Lung (tissue), 11 donors: ENCODE measurements at regions not wholly inside any gene's neighbourhood (a gene's known extent, or its start where the extent isn't known, plus 50 kb on each side); places are given as distances from the start of the nearest gene placed in this dataset.

Experiments used
- ATAC-seq: fragments of 200-7000 bp; cut with Tn5 transposase; one replicate; pipeline ENCODE4 v1.9.1; 2020; ENCODE audit warnings: moderate number of reproducible peaks; ENCODE audit not compliant: insufficient read depth, low FRiP score
- DNase-seq, 3 donors: peaks; one replicate each; pipeline ENCODE4 v3.0.0-alpha.2; 2013 to 2017
- H3K27ac ChIP-seq, 2 donors: one replicate each; pipeline ENCODE4 v1.5.1; 2013; ENCODE audit warnings: mild to moderate bottlenecking in 2 of 2, moderate library complexity in 2 of 2, control low read depth in 1 of 2, inconsistent platforms in 1 of 2, low read depth in 1 of 2, low read length in 1 of 2
- H3K27me3 ChIP-seq, 3 donors: one replicate each; pipeline ENCODE4 v1.5.1; 2013; ENCODE audit warnings: low read length in 2 of 3; ENCODE audit not compliant: control insufficient read depth in 3 of 3, insufficient read depth in 3 of 3
- H3K36me3 ChIP-seq, 4 donors: one replicate each; pipeline ENCODE4 v1.5.1; 2013; ENCODE audit warnings: low read length in 4 of 4, mild to moderate bottlenecking in 1 of 4, moderate library complexity in 1 of 4; ENCODE audit not compliant: control insufficient read depth in 4 of 4, insufficient read depth in 4 of 4
- H3K4me1 ChIP-seq, 5 donors: one replicate each; pipeline ENCODE4 v1.5.1; 2013; ENCODE audit warnings: low read length in 5 of 5, mild to moderate bottlenecking in 2 of 5, moderate library complexity in 1 of 5; ENCODE audit not compliant: control insufficient read depth in 5 of 5, insufficient read depth in 5 of 5
- H3K4me3 ChIP-seq: one replicate; pipeline ENCODE4 v1.5.1; 2013; ENCODE audit warnings: mild to moderate bottlenecking, control low read depth, moderate library complexity
- H3K9ac ChIP-seq, 2 donors: one replicate each; pipeline ENCODE4 v1.5.1; 2013; ENCODE audit warnings: low read length in 2 of 2, control low read depth in 1 of 2; ENCODE audit not compliant: insufficient read depth in 1 of 2
- H3K9me3 ChIP-seq, 4 donors: one replicate each; pipeline ENCODE4 v1.5.1; 2013; ENCODE audit warnings: low read length in 3 of 4, mild to moderate bottlenecking in 1 of 4, moderate library complexity in 1 of 4; ENCODE audit not compliant: control insufficient read depth in 4 of 4, insufficient read depth in 3 of 4
- WGBS, 2 donors: extraction: QIAGEN DNeasy Blood & Tissue Kit; methylation state at CpG; one replicate each; pipeline ENCODE4 v1.1.7; 2013; 5-methylcytosine and 5-hydroxymethylcytosine counted together
- TF ChIP-seq, protein P1 (sequence below): IDR thresholded peaks from 2 replicates; pipeline ENCODE4 v1.5.1; 2012; ENCODE audit warnings: mild to moderate bottlenecking; ENCODE audit errors: control extremely low read depth, extremely low read depth
- donor health status: control.
- donor health status: control.
- donor health status: Bipolar disorder and iron deficiency.
- donor health status: healthy.
- donor health status: DM: yes; HTN: yes; CAD: no.

DNA sequence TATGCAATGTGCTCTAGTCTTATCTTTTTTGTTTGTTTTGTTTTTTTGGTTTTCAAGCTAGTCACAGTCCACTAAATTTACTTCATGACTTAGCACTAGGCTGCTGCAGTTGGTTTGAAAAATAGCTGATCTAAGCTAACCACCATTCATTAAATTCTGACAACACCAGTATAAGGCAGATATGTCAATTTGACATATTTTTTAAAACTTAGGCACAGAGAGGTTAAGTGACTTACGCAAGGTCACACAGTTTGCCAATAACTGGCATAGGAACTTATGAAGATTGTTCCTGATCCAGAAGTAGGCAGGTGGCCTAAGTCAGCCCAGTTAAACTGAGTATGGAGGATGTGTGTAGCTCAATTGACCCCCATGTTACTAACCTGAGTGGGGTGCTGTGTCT is 377.3 kb upstream of the NFE2L3 start:
- DNase-seq (no peak), ATAC-seq (no peak)
- Histone ChIP-seq H3K9me3 (no peaks in the 10 kb centered on the region), H3K4me3 (no peak overlapping the region), H3K4me1 (no peaks in the 10 kb centered on the region), H3K36me3 (no peaks in the 10 kb centered on the region), H3K9ac (no peak overlapping the region), H3K27ac (no peak overlapping the region), H3K27me3 (no peaks in the 10 kb centered on the region)
- WGBS, 2 donors, result 99 to 100% methylated on average over 1 of the region's 1 CpG
- TF ChIP-seq, protein P1, sequence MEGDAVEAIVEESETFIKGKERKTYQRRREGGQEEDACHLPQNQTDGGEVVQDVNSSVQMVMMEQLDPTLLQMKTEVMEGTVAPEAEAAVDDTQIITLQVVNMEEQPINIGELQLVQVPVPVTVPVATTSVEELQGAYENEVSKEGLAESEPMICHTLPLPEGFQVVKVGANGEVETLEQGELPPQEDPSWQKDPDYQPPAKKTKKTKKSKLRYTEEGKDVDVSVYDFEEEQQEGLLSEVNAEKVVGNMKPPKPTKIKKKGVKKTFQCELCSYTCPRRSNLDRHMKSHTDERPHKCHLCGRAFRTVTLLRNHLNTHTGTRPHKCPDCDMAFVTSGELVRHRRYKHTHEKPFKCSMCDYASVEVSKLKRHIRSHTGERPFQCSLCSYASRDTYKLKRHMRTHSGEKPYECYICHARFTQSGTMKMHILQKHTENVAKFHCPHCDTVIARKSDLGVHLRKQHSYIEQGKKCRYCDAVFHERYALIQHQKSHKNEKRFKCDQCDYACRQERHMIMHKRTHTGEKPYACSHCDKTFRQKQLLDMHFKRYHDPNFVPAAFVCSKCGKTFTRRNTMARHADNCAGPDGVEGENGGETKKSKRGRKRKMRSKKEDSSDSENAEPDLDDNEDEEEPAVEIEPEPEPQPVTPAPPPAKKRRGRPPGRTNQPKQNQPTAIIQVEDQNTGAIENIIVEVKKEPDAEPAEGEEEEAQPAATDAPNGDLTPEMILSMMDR, result no peak

DNA sequence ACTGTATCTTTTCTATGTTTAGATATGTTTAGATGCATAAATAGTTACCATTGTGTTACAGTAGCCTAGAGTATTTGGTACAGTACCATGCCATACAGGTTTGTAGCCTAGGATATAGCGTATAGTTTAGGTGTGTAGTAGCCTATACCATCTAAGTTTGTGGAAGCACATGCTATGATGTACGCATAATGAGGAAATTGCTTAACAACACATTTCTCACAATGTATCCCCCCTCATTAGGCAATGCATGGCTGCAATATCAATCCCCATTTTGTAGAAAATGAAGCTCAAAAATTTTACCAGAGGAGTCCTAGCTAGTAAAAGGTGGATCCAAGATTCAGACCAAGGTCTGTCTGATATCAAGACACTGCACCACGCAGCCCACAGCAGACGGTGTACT is 376.4 kb upstream of the NFE2L3 start:
- no peak overlapping the region for H3K4me3 ChIP-seq
- DNase-seq (no peak), ATAC-seq (no peak)
- H3K9me3 ChIP-seq, result no peaks in the 10 kb centered on the region
- H3K36me3 ChIP-seq, result no peaks in the 10 kb centered on the region
- no peaks in the 10 kb centered on the region for H3K4me1 ChIP-seq
- H3K27ac ChIP-seq, result no peak overlapping the region
- 79 to 84% methylated on average over 4 of the region's 4 CpGs for WGBS, 2 donors
- TF ChIP-seq, protein P1, result no peak
- H3K9ac ChIP-seq, result no peak overlapping the region
- H3K27me3 ChIP-seq, result no peaks in the 10 kb centered on the region

DNA sequence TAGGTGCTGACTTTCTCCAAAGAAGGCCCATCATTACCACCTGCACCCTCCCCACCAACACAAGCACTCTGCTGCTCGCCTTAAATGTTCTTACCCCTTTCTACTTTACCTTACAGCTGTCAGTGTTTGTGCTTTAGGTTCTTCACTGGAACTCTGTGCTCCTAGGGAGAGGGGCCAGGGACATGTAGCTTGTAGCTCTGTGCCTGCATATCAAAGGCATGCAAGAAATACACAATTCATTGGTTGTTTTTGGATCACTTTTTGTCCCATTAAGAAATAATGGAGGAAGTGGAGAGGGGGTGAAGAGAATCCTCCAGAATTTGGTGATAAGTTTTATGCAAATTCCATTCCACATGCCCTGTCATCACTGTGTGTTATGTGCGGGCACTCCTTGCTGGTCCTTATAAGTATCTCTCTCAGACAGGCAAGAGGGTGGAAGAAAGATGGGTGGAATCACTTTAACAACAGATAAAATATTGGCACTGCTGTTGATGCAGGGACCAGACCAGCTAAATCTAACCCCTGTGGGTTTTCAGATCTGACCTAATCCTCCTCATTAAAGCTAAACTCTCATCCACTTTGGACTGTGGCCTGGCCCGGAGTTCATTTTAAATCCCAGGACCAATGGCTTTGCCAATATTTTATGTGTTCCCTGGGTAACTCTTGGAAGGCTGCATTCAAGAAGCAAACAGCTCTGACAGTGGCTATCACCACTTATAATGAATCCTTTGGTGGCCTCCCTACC is 375.8 kb upstream of the NFE2L3 start:
- TF ChIP-seq, protein P1, result no peak
- ATAC-seq (no peak), DNase-seq (no peak)
- Histone ChIP-seq H3K27ac (no peak overlapping the region), H3K36me3 (no peaks in the 10 kb centered on the region), H3K27me3 (no peaks in the 10 kb centered on the region), H3K9ac (no peak overlapping the region), H3K9me3 (no peaks in the 10 kb centered on the region), H3K4me3 (no peak overlapping the region), H3K4me1 (no peaks in the 10 kb centered on the region)
- WGBS, 2 donors, result 90 to 97% methylated on average over 3 of the region's 3 CpGs

DNA sequence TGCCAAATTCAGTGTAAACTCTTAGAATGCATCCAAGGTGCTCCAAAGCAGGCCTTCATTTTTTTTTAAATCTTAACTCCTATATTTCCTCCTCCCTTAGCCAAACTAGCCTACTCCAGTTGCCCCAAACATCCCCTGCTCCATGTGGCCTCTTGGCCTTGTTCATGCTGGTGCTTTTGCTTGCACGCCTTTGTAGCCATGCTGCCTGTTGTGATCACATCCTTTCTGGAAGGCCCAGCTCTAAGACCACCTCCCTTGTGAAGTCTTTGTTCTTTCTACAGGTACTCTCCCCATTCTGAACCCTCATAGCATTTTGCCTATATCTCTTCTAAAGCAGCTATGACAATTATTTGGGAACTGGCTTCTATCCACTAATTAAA is 375.3 kb upstream of the NFE2L3 start:
- TF ChIP-seq, protein P1, result no peak
- no peak overlapping the region for H3K4me3 ChIP-seq
- no peaks in the 10 kb centered on the region for H3K4me1 ChIP-seq
- no peak overlapping the region for H3K27ac ChIP-seq
- H3K9me3 ChIP-seq, result no peaks in the 10 kb centered on the region
- H3K9ac ChIP-seq, result no peak overlapping the region
- no peaks in the 10 kb centered on the region for H3K27me3 ChIP-seq
- 96 to 100% methylated on average over 1 of the region's 1 CpG for WGBS, 2 donors
- H3K36me3 ChIP-seq, result no peaks in the 10 kb centered on the region
- ATAC-seq (no peak), DNase-seq (no peak)
